AG10803 (cell line): ENCODE measurements at regions not wholly inside any gene's neighbourhood (a gene's known extent, or its start where the extent isn't known, plus 50 kb on each side); places are given as distances from the start of the nearest gene placed in this dataset.

Experiments used
- DNase-seq: peaks from one replicate; pipeline ENCODE4 v3.0.0; 2010; ENCODE audit warnings: low read depth
- H3K4me3 ChIP-seq: 2 replicates; pipeline ENCODE4 v1.5.1; 2011; ENCODE audit warnings: mild to moderate bottlenecking, low read length, control low read depth
- TF ChIP-seq, protein P1 (sequence below): conservative IDR thresholded peaks from 2 replicates; pipeline ENCODE4 v1.5.1; 2011; ENCODE audit warnings: mild to moderate bottlenecking, low read length, control low read depth, inconsistent platforms

DNA sequence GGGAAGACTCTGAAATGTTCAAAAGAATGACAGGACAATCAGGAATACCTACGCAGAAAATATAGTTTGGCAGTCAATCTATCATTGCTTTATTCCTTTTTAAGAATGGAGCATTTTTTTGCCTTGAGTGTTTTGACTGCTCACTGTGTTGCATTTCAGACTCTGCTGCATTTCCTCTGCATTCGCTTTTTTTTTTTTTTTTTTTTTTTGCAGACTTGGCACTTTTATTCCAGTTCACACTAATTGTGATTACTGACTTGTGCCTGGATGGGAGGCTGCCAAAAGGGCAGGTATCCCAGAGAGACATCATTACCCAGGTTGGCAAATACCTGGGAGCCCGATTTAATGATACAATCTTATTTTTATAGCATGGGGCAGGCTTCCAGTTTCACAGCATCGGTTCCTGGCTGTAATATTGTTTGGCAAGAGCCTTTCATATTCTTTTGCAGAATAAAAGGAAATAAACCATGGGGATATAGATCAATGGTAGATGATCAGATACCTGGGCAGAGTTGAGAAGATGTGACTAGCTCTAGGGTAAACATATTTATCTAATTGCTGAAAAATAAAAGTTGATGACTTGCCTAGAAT, 1132.6 kb downstream of the MAT2B start:
- DNase-seq = no peak
- TF ChIP-seq, protein P1, sequence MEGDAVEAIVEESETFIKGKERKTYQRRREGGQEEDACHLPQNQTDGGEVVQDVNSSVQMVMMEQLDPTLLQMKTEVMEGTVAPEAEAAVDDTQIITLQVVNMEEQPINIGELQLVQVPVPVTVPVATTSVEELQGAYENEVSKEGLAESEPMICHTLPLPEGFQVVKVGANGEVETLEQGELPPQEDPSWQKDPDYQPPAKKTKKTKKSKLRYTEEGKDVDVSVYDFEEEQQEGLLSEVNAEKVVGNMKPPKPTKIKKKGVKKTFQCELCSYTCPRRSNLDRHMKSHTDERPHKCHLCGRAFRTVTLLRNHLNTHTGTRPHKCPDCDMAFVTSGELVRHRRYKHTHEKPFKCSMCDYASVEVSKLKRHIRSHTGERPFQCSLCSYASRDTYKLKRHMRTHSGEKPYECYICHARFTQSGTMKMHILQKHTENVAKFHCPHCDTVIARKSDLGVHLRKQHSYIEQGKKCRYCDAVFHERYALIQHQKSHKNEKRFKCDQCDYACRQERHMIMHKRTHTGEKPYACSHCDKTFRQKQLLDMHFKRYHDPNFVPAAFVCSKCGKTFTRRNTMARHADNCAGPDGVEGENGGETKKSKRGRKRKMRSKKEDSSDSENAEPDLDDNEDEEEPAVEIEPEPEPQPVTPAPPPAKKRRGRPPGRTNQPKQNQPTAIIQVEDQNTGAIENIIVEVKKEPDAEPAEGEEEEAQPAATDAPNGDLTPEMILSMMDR = no peak
- H3K4me3 ChIP-seq = no peak overlapping the region

DNA sequence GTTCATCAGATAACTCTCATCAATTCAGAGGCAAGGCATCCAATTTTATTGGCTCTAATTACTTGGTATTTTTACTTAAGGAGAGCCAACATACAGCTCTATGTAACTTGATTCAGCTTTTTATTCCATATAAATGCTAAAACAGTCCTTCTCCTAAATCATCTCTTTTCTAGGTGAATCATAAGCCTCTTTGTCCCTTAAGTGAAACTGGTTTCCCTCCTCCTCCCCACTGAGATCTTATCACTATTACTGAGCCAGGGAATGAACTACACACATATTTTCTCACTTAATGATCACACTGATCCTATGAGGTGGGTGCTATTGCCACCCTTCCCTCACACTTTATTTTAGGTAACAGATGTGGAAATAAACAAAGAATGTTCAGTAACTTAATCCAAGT, 1143.8 kb downstream of the MAT2B start:
- TF ChIP-seq, protein P1 = no peak

DNA sequence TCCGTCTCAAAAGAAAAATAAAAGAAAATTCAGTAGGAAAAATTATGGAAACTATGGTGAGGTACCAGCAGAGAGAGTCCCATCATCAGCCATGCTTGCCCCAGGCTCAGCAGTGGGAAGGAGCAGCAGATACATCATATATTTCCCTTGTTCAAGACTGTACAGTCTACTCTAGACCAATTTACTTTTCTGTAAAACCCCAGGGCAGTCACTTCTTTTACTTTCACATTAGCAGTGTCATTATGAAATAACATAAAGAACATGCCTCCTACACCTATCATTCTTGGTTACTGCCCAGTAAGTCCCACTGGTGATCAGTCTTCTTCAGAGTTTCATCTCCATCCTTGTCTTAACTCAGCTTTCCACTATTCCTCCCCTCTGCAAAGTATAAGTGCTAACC, 1145.0 kb downstream of the MAT2B start:
- H3K4me3 ChIP-seq = no peak overlapping the region
- no peak for DNase-seq
- TF ChIP-seq, protein P1 = no peak

More for the DNA sequence above, 1143.8 kb downstream of the MAT2B start:
- H3K4me3 ChIP-seq = no peak overlapping the region
- no peak for DNase-seq

DNA sequence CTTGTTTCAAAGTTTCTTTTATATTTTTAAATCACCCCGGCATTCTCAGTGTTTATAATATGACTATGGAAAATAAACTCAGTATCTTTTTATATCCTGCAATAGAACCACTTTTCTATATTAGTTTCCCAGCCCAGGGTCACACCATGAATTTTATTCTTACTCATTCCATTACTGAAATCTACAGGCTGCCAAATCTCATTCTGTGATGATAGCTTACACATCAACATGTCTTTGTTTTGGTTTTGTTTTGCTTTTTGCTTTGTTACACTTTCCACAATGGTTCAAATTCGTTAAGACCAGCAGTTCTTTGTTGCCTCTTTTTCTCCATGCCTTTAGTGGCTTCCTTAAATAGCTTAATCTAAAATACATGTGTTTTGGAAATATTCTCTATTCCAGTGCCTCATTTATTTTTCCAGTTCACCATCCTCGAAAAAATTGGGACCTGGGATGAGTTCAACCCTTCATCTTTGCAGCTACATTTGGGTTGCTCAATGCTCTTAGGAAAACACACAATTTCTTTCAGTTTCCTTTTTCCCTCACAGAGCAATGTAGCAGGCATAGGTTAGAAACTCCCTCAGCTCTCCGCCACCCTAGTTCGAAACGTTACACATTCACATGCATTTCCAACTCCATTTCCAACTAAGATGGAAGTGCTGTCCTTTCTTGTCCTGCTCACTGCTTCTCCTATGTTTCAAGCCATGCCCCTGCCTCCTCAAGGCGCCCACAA, 1146.3 kb downstream of the MAT2B start:
- H3K4me3 ChIP-seq = no peak overlapping the region

DNA sequence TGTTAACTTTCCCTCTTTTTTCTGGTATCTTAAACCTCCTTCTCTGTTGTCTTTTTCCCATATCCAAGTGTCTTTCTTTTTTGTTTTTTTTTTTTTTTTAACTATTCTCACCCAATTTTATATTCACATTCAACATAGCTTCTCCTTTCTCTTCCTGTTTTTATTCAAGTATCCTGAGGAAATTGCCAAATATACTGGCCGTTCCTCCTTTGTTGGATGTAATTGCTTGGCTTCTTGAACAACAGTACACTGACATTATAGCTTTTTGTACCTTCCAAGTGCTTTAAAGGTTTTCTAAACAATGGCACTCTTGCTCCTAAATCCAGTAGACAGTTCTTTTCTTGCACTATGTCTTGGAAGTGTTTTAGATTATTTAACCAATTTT, 1146.8 kb downstream of the MAT2B start:
- no peak overlapping the region for H3K4me3 ChIP-seq
- TF ChIP-seq, protein P1 = no peak
- DNase-seq = no peak

More for the DNA sequence above, 1146.3 kb downstream of the MAT2B start:
- DNase-seq = no peak
- TF ChIP-seq, protein P1 = no peak

DNA sequence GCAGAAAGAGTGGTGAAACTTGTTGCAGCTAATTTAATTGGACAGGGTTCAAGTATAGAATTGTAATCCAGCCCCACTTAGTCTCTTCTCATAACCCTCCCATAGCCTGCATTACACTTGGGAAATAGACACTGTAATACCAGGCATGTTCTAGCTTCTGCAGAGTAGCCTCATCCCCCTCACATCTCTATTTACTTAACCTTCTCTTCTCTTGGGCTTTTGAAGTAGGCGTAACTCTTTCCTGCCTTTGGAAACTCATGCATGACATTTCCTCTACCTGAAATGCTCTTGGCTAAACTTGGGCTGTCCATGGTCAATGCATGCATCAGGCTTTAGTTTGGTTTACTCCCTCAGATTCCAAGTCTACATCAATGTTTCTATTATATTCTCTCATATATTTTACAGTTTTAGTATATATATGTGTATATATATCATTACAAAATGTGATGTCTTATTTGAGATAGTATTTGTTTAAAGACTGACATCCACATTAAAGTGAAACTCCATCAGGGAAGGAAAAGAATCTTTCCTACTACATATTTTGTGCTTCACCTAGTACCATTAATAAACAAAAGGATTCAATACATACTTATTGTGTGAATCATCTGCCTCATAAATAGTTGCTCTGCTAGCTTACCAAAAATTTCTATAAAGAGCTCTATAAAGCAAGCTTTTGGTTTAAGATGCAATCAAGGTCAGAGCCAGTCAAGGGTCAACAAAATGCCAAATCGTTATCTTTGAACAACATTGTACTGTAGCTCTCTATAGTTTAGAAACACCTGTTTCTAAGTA, 1158.0 kb downstream of the MAT2B start:
- H3K4me3 ChIP-seq = no peak overlapping the region
- TF ChIP-seq, protein P1 = no peak
- DNase-seq = no peak
